H9 (cell line): ENCODE measurements at regions not wholly inside any gene's neighbourhood (a gene's known extent, or its start where the extent isn't known, plus 50 kb on each side); places are given as distances from the start of the nearest gene placed in this dataset.

ENCODE experiments used
- DNase-seq: peaks from one replicate; pipeline ENCODE4 v3.0.0-alpha.2; 2017
- H2AFZ ChIP-seq: one replicate; pipeline ENCODE4 v1.6.1; 2013; ENCODE audit warnings: mild to moderate bottlenecking, low read length, control low read depth, moderate library complexity
- H2AK5ac ChIP-seq: 2 replicates; pipeline ENCODE4 v1.6.1; 2013; ENCODE audit warnings: low read length, control low read depth, mixed read lengths; ENCODE audit not compliant: insufficient read length
- H2BK120ac ChIP-seq: one replicate; pipeline ENCODE4 v1.6.1; 2013; ENCODE audit warnings: low read depth, mild to moderate bottlenecking, low read length, control low read depth, inconsistent platforms; ENCODE audit not compliant: poor library complexity, severe bottlenecking
- H2BK12ac ChIP-seq: 2 replicates; pipeline ENCODE4 v1.6.1; 2013; ENCODE audit warnings: low read length, control low read depth, mixed read lengths, low read depth; ENCODE audit not compliant: insufficient read length
- H2BK15ac ChIP-seq: 2 replicates; pipeline ENCODE4 v1.6.1; 2013; ENCODE audit warnings: low read depth, low read length, control low read depth
- H2BK20ac ChIP-seq: one replicate; pipeline ENCODE4 v1.6.1; 2013; ENCODE audit warnings: low read depth, mild to moderate bottlenecking, low read length, control low read depth, inconsistent platforms; ENCODE audit not compliant: poor library complexity, severe bottlenecking
- H2BK5ac ChIP-seq: 2 replicates; pipeline ENCODE4 v1.6.1; 2013; ENCODE audit warnings: low read length, control low read depth, mixed read lengths; ENCODE audit not compliant: insufficient read length
- H3K14ac ChIP-seq: 2 replicates; pipeline ENCODE4 v1.6.1; 2013; ENCODE audit warnings: low read length, control low read depth; ENCODE audit not compliant: insufficient read depth
- H3K18ac ChIP-seq: 2 replicates; pipeline ENCODE4 v1.6.1; 2013; ENCODE audit warnings: low read depth, mild to moderate bottlenecking, mixed read lengths, low read length, control low read depth; ENCODE audit not compliant: insufficient read length
- H3K23ac ChIP-seq: 2 replicates; pipeline ENCODE4 v1.6.1; 2013; ENCODE audit warnings: low read length, control low read depth, mixed read lengths, low read depth; ENCODE audit not compliant: insufficient read length
- H3K23me2 ChIP-seq: 2 replicates; pipeline ENCODE4 v1.6.1; 2013; ENCODE audit warnings: low read depth, mild to moderate bottlenecking, mixed read lengths, low read length, control low read depth; ENCODE audit not compliant: insufficient read length, poor library complexity, severe bottlenecking
- H3K27ac ChIP-seq: 2 replicates; pipeline ENCODE4 v1.5.1; 2013; ENCODE audit warnings: low read length, control low read depth, mixed read lengths, low read depth; ENCODE audit not compliant: insufficient read length
- H3K27me3 ChIP-seq: 2 replicates; pipeline ENCODE4 v1.6.1; 2013; ENCODE audit warnings: low read length, control low read depth, inconsistent platforms; ENCODE audit not compliant: insufficient read depth
- H3K4ac ChIP-seq: 2 replicates; pipeline ENCODE4 v1.6.1; 2013; ENCODE audit warnings: low read depth, mild to moderate bottlenecking, control low read depth, inconsistent platforms, low read length, moderate library complexity
- H3K4me1 ChIP-seq: 2 replicates; pipeline ENCODE4 v1.6.1; 2013; ENCODE audit warnings: low read length, control low read depth, inconsistent platforms; ENCODE audit not compliant: insufficient read depth
- H3K4me2 ChIP-seq: 2 replicates; pipeline ENCODE4 v1.6.1; 2013; ENCODE audit warnings: low read length, control low read depth, mixed read lengths; ENCODE audit not compliant: insufficient read length, insufficient read depth
- H3K56ac ChIP-seq: 2 replicates; pipeline ENCODE4 v1.6.1; 2013; ENCODE audit warnings: low read depth, mild to moderate bottlenecking, mixed read lengths, low read length, control low read depth; ENCODE audit not compliant: insufficient read length
- H3K79me1 ChIP-seq: 2 replicates; pipeline ENCODE4 v1.6.1; 2013; ENCODE audit warnings: low read depth, mild to moderate bottlenecking, moderate library complexity, low read length, control low read depth, inconsistent platforms; ENCODE audit not compliant: insufficient read depth, poor library complexity, severe bottlenecking
- H3K79me2 ChIP-seq: 2 replicates; pipeline ENCODE4 v1.6.1; 2013; ENCODE audit warnings: low read length, control low read depth, inconsistent platforms; ENCODE audit not compliant: insufficient read depth
- H3K9ac ChIP-seq: 2 replicates; pipeline ENCODE4 v1.6.1; 2013; ENCODE audit warnings: low read length, control low read depth, mixed read lengths; ENCODE audit not compliant: insufficient read length; ENCODE audit errors: extremely low read depth
- H3K9me3 ChIP-seq: one replicate; pipeline ENCODE4 v1.6.1; 2013; ENCODE audit warnings: low read depth, low read length, inconsistent platforms; ENCODE audit not compliant: control insufficient read depth
- H3T11ph ChIP-seq: one replicate; pipeline ENCODE4 v1.6.1; 2013; ENCODE audit warnings: mild to moderate bottlenecking, low read length, control low read depth, inconsistent platforms
- H4K20me1 ChIP-seq: one replicate; pipeline ENCODE4 v1.6.1; 2013; ENCODE audit not compliant: control insufficient read depth, insufficient read length, insufficient read depth
- H4K5ac ChIP-seq: 2 replicates; pipeline ENCODE4 v1.6.1; 2013; ENCODE audit warnings: low read depth, mild to moderate bottlenecking, mixed read lengths, low read length, control low read depth; ENCODE audit not compliant: insufficient read length
- H4K8ac ChIP-seq: replicated peaks from 2 replicates; pipeline ENCODE4 v1.6.1; 2013; ENCODE audit warnings: low read length, control low read depth, mixed read lengths, low read depth; ENCODE audit not compliant: insufficient read length
- H4K91ac ChIP-seq: 2 replicates; pipeline ENCODE4 v1.6.1; 2013; ENCODE audit warnings: low read depth, mild to moderate bottlenecking, moderate library complexity, mixed read lengths, low read length, control low read depth; ENCODE audit not compliant: insufficient read length
- H3K27ac Mint-ChIP-seq, 3 experiments: 2 replicates in 2 of 3; 3 replicates in 1 of 3; pipeline ENCODE4 v1.8.0; 2020 to 2021; ENCODE audit warnings: mixed read lengths in 3 of 3, mild to moderate bottlenecking in 1 of 3, moderate library complexity in 1 of 3
- H3K27me3 Mint-ChIP-seq: 2 replicates; pipeline ENCODE4 v1.8.0; 2021; ENCODE audit warnings: low read depth, mild to moderate bottlenecking, moderate library complexity, mixed read lengths
- H3K36me3 Mint-ChIP-seq, 3 experiments: 2 replicates in 2 of 3; 3 replicates in 1 of 3; pipeline ENCODE4 v1.8.0; 2020 to 2021; ENCODE audit warnings: low read depth in 3 of 3, mixed read lengths in 3 of 3; ENCODE audit not compliant: insufficient read depth in 1 of 3
- H3K4me1 Mint-ChIP-seq, 2 experiments: 2 replicates each; pipeline ENCODE4 v1.8.0; 2020; ENCODE audit warnings: mixed read lengths in 2 of 2
- H3K4me3 Mint-ChIP-seq, 2 experiments: 2 replicates in 1 of 2; 3 replicates in 1 of 2; pipeline ENCODE4 v1.8.0; 2020 to 2021; ENCODE audit warnings: mild to moderate bottlenecking in 2 of 2, mixed read lengths in 2 of 2, moderate library complexity in 1 of 2
- H3K9me3 Mint-ChIP-seq, 2 experiments: 2 replicates in 1 of 2; 3 replicates in 1 of 2; pipeline ENCODE4 v1.8.0; 2020; ENCODE audit warnings: mild to moderate bottlenecking in 2 of 2, mixed read lengths in 2 of 2, moderate library complexity in 1 of 2
- WGBS: extraction: QIAGEN DNeasy Blood & Tissue Kit; methylation state at CpG from one replicate; pipeline ENCODE4 v1.1.7; 2013; ENCODE audit warnings: missing lambda C conversion rate, low lambda C conversion rate, mixed read lengths; ENCODE audit not compliant: insufficient read length; ENCODE audit errors: extremely low coverage; 5-methylcytosine and 5-hydroxymethylcytosine counted together
- TF ChIP-seq, protein P1 (sequence below): fragments of 200-600 bp; sonication (generic); conservative IDR thresholded peaks from 3 replicates; pipeline ENCODE4 v1.8.0; 2021; ENCODE audit warnings: antibody characterized with exemption, mild to moderate bottlenecking

DNA sequence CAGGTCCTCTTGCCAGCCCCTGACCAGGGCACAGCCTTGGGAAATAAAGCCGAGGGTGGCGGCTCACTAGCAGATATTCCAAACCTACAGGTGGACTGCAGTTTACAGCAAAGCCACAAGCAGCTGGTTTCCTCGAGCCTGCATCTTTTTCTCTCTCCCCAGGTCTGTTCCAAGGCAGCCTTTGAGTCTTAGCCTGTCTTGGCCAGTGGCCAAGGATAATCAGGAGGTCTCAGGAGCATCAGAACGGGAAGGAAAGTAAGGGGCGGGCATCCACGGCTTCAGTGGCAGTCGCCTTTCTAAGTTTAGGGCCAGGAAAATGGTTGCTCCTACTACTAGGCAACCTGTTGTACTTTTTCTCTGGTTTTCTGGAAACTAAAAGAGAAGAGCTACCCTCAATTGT lies 219.7 kb upstream of the ZMIZ1 start:
- no peak overlapping the region for H2BK20ac ChIP-seq
- no peaks in the 10 kb centered on the region for H3K27me3 ChIP-seq
- Mint-ChIP-seq H3K27me3 (peaks cover 11% of the 10 kb centered on the region), H3K4me1 (peaks cover 12 to 17% of the 10 kb centered on the region in 2 experiments), H3K4me3 (no peak overlapping the region), H3K36me3 (no peaks in the 10 kb centered on the region), H3K27ac (no peak overlapping the region), H3K9me3 (no peaks in the 10 kb centered on the region)
- no peak overlapping the region for H3K9ac ChIP-seq
- H4K5ac ChIP-seq, result no peak overlapping the region
- no CpG with 5 or more reads among the region's 7 CpGs for WGBS
- no peak overlapping the region for H2AK5ac ChIP-seq
- H3K23me2 ChIP-seq, result no peaks in the 10 kb centered on the region
- no peak overlapping the region for H3K4ac ChIP-seq
- H3T11ph ChIP-seq, result no peak overlapping the region
- H4K91ac ChIP-seq, result no peak overlapping the region
- no peak for DNase-seq
- H3K23ac ChIP-seq, result no peak overlapping the region
- no peaks in the 10 kb centered on the region for H4K20me1 ChIP-seq
- no peak overlapping the region for H3K4me2 ChIP-seq
- no peaks in the 10 kb centered on the region for H3K9me3 ChIP-seq
- H2BK120ac ChIP-seq, result no peak overlapping the region
- no peaks in the 10 kb centered on the region for H3K79me2 ChIP-seq
- no peak overlapping the region for H3K27ac ChIP-seq
- H3K18ac ChIP-seq, result no peak overlapping the region
- H4K8ac ChIP-seq, result no peak overlapping the region
- H3K14ac ChIP-seq, result no peak overlapping the region
- no peak overlapping the region for H2BK12ac ChIP-seq
- no peak overlapping the region for H2AFZ ChIP-seq
- H3K79me1 ChIP-seq, result no peaks in the 10 kb centered on the region
- H2BK15ac ChIP-seq, result no peak overlapping the region
- TF ChIP-seq, protein P1, sequence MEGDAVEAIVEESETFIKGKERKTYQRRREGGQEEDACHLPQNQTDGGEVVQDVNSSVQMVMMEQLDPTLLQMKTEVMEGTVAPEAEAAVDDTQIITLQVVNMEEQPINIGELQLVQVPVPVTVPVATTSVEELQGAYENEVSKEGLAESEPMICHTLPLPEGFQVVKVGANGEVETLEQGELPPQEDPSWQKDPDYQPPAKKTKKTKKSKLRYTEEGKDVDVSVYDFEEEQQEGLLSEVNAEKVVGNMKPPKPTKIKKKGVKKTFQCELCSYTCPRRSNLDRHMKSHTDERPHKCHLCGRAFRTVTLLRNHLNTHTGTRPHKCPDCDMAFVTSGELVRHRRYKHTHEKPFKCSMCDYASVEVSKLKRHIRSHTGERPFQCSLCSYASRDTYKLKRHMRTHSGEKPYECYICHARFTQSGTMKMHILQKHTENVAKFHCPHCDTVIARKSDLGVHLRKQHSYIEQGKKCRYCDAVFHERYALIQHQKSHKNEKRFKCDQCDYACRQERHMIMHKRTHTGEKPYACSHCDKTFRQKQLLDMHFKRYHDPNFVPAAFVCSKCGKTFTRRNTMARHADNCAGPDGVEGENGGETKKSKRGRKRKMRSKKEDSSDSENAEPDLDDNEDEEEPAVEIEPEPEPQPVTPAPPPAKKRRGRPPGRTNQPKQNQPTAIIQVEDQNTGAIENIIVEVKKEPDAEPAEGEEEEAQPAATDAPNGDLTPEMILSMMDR, result no peak
- no peak overlapping the region for H2BK5ac ChIP-seq
- H3K4me1 ChIP-seq, result no peaks in the 10 kb centered on the region
- no peak overlapping the region for H3K56ac ChIP-seq
